ENCODE measurements at regions not wholly inside any gene's neighbourhood (a gene's known extent, or its start where the extent isn't known, plus 50 kb on each side); places are given as distances from the start of the nearest gene placed in this dataset.

- no peak overlapping the region for H3K4me3 Mint-ChIP-seq
- CTCF ChIA-PET = no interaction called here
- no peaks in the 10 kb centered on the region for H3K4me1 Mint-ChIP-seq
These were observed 216.2 kb downstream of the ENC1 start for GRCh38 chr5:74424162-74424868.

GRCh38 chr5:74423383-74423782, 217.1 kb downstream of the ENC1 start:
- Mint-ChIP-seq H3K36me3 (ENCODE audit: low read depth) (no peaks in the 10 kb centered on the region), H3K27me3 (peaks cover 8% of the 10 kb centered on the region), H3K9me3 (no peaks in the 10 kb centered on the region), H3K27ac (no peak overlapping the region), H3K4me1 (no peaks in the 10 kb centered on the region), H3K4me3 (no peak overlapping the region)
- intact Hi-C loops (cut with micrococcal nuclease) = no loop called here
- DNase-seq (no peak), ATAC-seq (ENCODE audit: low read depth) (no peak)
- no peak for TF ChIP-seq CTCF (IDR thresholded peaks at IDR 0.05)
- CTCF ChIA-PET = no interaction called here
- POLR2A ChIA-PET = no interaction called here

More at GRCh38 chr5:74424162-74424868, 216.2 kb downstream of the ENC1 start:
- peaks cover 8% of the 10 kb centered on the region for H3K27me3 Mint-ChIP-seq
- intact Hi-C loops (cut with micrococcal nuclease) = no loop called here
- H3K9me3 Mint-ChIP-seq = no peaks in the 10 kb centered on the region
- POLR2A ChIA-PET = no interaction called here
- ATAC-seq (ENCODE audit: low read depth) (no peak), DNase-seq (no peak)
- no peak for TF ChIP-seq CTCF (IDR thresholded peaks at IDR 0.05)
- H3K36me3 Mint-ChIP-seq (ENCODE audit: low read depth) = no peaks in the 10 kb centered on the region
- H3K27ac Mint-ChIP-seq = no peak overlapping the region

- no peak for TF ChIP-seq CTCF (IDR thresholded peaks at IDR 0.05)
- Mint-ChIP-seq H3K4me1 (no peaks in the 10 kb centered on the region), H3K4me3 (no peak overlapping the region), H3K27ac (no peak overlapping the region), H3K9me3 (no peaks in the 10 kb centered on the region), H3K27me3 (peaks cover 8% of the 10 kb centered on the region), H3K36me3 (ENCODE audit: low read depth) (no peaks in the 10 kb centered on the region)
- ChIA-PET POLR2A (no interaction called here), CTCF (no interaction called here)
- no peak for DNase-seq
- ATAC-seq (ENCODE audit: low read depth) = no peak
- intact Hi-C loops (cut with micrococcal nuclease) = no loop called here
These were observed 217.9 kb downstream of the ENC1 start for GRCh38 chr5:74422671-74423070.

GRCh38 chr5:74422030-74422429, 218.5 kb downstream of the ENC1 start:
- peaks cover 8% of the 10 kb centered on the region for H3K27me3 Mint-ChIP-seq
- H3K36me3 Mint-ChIP-seq (ENCODE audit: low read depth) = no peaks in the 10 kb centered on the region
- no peak overlapping the region for H3K4me3 Mint-ChIP-seq
- no peaks in the 10 kb centered on the region for H3K9me3 Mint-ChIP-seq
- ATAC-seq (ENCODE audit: low read depth) (no peak), DNase-seq (no peak)
- CTCF ChIA-PET = no interaction called here
- H3K27ac Mint-ChIP-seq = no peak overlapping the region
- H3K4me1 Mint-ChIP-seq = no peaks in the 10 kb centered on the region
- intact Hi-C loops (cut with micrococcal nuclease) = no loop called here
- TF ChIP-seq CTCF (IDR thresholded peaks at IDR 0.05) = no peak
- POLR2A ChIA-PET = no interaction called here

GRCh38 chr5:74421377-74421776, 219.2 kb downstream of the ENC1 start:
- H3K4me3 Mint-ChIP-seq = no peak overlapping the region
- no peaks in the 10 kb centered on the region for H3K9me3 Mint-ChIP-seq
- H3K36me3 Mint-ChIP-seq (ENCODE audit: low read depth) = no peaks in the 10 kb centered on the region
- peaks cover 8% of the 10 kb centered on the region for H3K27me3 Mint-ChIP-seq
- intact Hi-C loops (cut with micrococcal nuclease) = no loop called here
- ChIA-PET CTCF (no interaction called here), POLR2A (no interaction called here)
- no peak for TF ChIP-seq CTCF (IDR thresholded peaks at IDR 0.05)
- H3K27ac Mint-ChIP-seq = no peak overlapping the region
- H3K4me1 Mint-ChIP-seq = no peaks in the 10 kb centered on the region
- ATAC-seq (ENCODE audit: low read depth) (no peak), DNase-seq (no peak)

All from activated B cell treated with CpG ODN at 0.5 μM for 24 hours (primary cell).